ENCODE measurements at regions not wholly inside any gene's neighbourhood (a gene's known extent, or its start where the extent isn't known, plus 50 kb on each side); places are given as distances from the start of the nearest gene placed in this dataset.
"Not testable (repeated sequence)": the region's sequence is repeated elsewhere in the genome, so short reads cannot be mapped to it uniquely, and the experiment has no call there.

DNA sequence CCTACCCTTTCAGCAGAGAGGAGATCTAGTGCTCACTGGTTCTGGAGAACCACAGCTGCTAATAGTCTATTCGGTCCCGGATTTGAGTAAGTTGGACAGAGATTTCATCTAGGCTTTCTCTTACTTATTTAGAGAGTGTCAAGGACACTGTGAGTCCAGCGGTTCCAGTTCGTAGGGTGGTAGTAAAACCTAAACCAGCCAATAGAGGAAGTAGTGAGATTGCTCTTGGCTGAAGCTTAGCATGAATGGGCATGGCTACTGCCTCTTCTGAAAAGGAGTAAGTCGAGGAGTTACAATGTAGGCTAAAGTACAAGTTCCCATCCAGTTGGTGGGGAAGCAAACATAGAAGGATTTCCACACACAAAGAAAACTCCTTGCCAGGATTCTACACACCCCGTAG, 109.6 kb upstream of the MOCS2 start:
- DNase-seq (ENCODE audit: low spot score) = peak; percentile 3

DNA sequence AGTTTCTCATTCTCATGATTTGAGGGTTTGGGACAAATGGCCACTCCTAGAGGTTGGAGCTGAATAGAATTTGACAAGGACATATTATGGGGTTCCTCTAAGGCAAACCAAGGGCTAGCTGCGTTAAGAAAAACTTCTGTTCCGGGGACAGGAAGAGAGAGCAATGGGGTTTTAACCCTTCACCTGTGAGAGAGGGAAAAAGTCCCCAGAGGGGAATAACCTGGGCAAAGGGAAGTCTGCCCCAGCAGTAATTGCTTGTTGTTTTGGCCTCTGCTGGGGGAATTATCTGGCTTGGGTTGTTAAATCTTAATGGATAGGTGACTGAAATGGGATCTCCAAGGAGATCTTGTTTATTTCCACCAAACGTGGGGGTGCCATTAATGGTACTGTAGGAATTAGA, 110.1 kb upstream of the MOCS2 start:
- no peak for DNase-seq (ENCODE audit: low spot score)

- DNase-seq (ENCODE audit: low spot score) = no peak
Observed at GRCh38 chr5:53233645-53234405, 124.3 kb upstream of the MOCS2 start.

DNA sequence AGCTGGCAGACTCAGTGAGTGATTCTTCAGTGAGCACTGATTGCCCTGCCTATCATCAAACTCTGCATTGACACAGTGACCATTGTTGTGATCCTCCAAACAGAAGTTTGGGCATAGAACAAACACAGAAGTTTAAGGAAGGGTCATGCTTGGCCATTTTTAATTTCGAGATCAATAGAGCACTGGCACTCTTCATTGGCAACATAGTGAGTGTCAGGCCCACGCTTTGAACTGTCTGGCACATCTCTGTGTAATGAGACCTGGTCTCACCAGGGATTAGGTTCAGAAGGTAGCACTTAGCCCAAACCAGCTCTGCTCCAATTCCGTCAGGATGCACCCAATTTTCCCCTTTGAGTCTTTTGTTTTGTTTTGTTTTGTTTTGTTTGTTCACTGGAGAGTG, 127.1 kb upstream of the MOCS2 start:
- DNase-seq (ENCODE audit: low spot score) = no peak

DNA sequence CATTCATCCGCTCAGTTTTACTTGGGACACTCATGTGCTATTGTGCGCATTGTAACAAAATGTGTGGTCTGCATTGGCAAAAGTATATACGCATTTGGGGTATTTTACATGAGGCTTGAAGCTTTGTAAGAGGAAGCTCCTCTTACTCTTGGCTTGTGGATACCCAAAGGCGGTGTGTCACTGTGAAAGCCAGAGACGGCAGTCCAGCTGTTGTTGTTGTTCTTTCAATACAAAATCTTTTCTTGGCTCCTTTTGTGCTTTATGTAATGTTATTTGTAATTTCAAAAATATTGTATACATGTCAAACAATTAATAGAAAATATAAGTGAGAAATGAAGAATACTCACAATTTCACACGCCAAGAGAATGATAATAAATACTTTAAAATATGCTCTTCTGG, 128.3 kb upstream of the MOCS2 start:
- DNase-seq (ENCODE audit: low spot score) = no peak

GRCh38 chr5:53239301-53239990, 129.9 kb upstream of the MOCS2 start:
- no peak for DNase-seq (ENCODE audit: low spot score)

DNA sequence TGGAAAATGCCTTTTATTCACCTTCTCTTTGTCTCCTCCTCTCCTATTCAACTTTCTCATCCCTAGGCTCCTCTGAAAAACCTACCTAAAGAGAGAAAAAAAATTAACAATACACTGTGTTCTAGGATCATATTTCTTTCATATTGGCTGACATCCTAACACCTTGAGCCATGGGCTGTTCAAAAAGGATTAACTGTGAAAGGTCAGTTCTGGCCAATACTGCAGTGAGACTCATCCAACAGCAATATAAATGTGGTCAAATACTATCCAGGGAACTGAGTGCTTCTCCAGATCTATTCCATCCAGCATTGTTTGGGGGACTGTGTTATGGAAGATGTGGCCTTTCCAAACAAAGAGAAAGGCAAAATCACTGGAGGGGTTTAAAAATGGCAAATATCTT, 131.1 kb upstream of the MOCS2 start:
- DNase-seq (ENCODE audit: low spot score) = no peak

DNA sequence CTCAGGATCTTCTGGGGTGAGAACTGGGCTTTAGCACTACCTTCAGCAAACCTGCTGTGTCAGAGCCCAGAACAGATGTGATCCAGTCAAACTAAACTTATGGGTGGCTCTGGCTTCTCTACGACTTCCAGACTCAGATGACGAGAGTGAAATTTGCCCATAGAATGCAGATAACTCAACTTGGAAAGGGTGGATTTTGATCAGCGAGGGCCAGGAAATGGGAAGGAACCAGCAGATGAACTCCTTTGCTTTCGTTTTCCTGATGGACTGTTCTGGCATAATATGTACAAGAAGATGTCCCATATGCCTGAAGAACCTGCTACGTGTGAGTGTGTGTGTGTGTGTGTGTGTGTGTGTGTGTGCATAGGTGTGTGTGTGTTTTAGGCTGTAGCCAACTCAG, 132.0 kb upstream of the MOCS2 start:
- DNase-seq (ENCODE audit: low spot score) = no peak

DNA sequence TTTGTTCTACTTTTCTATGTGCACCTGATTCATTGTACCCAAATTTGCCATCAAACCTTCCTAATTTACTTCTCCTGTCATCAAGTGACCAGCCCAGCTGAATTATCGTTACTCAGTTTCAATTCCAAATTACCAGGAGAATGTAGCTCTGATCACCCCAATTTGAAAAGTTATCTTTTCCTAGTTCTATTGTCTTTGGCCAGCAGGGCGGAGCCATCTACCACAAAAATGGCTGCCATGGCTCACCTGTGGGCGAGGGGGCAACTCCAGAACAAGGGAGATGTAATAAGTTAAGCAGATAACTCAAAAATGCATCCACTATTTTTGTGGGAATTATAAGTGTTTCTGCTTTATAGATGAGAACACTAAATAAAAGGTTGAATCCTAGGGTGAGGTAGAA, 133.8 kb upstream of the MOCS2 start:
- DNase-seq (ENCODE audit: low spot score) = no peak

- no peak for DNase-seq (ENCODE audit: low spot score)
Observed at GRCh38 chr5:53246042-53246836, 136.7 kb upstream of the MOCS2 start.

- DNase-seq (ENCODE audit: low spot score) = no peak
Observed at GRCh38 chr5:53249529-53250200, 140.1 kb upstream of the MOCS2 start.

DNA sequence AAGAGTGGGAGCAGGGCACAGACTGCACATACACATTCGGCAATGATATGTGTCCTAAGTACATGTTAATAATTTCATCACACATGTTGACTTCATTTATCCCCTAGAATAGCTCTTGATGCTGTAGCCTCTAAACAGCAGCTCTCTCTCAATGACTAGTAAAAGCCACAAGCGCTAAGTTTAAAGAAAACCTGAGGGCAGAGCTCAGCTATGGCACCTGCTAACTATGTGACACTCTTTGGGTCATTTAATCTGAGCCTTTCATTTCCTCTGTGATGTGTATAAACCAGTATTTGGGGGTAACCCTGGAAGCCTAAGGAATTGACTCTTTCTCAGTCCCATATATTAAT, 140.6 kb upstream of the MOCS2 start:
- DNase-seq (ENCODE audit: low spot score) = no peak

DNA sequence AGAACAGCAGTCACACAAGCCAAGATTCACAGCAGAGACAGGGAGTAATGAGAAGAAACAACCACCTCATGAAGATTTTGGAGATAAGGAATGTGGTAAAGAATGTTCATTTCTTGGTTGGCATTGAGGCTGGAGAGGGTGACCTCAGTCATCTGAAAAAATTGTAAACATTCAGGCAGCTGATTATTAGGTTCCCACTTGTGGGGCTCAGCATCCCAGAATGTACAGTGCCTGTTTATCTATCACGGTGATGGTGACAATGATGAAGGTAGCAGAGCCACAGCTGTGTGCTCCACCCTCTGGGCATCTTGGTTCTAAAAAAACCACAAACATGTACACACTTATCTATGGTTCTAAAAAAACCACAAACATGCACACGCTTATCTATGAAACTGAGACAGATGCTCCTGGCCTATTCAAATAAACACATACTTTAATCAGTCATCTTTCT, 143.9 kb upstream of the MOCS2 start:
- DNase-seq (ENCODE audit: low spot score) = peak; percentile 54

- DNase-seq (ENCODE audit: low spot score) = no peak
Observed at GRCh38 chr5:53256746-53257145, 147.2 kb upstream of the MOCS2 start.

DNA sequence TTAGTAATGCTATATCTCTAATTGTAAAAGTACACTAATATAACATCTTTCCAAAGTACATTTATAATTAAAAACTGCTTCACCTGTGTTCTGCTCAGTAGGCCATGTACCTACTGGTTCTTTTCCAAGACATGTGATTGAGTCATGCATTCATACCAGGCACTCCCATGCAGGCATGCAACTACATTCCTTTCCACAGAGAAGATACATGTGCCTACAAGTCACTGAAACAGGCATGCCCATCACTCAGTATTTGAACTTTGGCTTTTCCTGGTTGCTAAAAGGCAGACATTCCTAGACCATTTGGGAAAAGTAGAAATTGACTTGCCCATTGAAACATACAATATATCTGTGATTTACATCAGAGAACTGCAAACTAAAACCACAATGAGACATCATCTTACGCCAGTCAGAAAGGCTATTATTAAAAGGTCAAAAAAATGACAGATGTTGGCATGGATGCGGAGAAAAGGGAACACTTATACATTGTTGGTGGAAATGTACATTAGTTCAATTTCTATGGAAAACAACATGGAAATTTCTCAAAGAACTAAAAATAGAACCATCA, 148.3 kb upstream of the MOCS2 start:
- no peak for DNase-seq (ENCODE audit: low spot score)

- DNase-seq (ENCODE audit: low spot score) = no peak
Observed at GRCh38 chr5:53259176-53259575, 149.6 kb upstream of the MOCS2 start.

DNA sequence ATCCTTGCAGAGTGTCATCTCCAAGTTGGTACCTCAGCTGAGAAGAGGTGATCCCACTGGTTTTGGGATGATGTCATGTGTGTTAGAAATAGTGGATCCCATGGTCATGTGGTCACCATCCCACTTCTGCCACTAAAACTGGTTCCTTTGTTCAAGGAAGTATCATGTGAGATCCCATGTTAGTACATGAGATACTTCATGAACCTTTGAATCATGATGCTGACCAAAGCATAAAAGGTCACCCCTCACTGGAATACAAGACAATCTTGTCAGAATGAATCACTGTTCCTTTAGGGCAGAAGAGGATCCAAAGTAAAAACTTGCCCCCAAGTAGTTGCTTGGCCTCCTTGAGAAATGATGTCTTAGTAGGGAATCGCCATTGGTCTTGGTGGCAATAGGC, 150.9 kb upstream of the MOCS2 start:
- no peak for DNase-seq (ENCODE audit: low spot score)

DNA sequence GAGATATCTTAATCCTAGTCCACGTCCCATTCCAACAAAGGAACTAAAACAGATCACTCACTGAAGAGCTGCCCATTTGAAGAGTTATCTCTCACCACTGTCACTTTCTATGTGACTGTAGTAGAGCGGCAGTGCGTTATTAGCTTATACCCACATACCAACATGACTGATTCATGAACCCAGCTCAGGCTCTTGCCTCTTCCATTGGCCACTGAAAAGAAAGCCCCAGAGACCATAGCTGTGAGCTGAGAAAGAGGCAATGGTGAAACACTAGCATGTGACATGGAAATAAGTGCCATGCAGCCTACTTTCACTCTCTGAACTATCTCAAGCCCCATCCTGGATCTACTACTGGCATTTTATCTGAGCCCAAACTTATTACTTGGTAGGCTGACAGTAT, 151.7 kb upstream of the MOCS2 start:
- no peak for DNase-seq (ENCODE audit: low spot score)

DNA sequence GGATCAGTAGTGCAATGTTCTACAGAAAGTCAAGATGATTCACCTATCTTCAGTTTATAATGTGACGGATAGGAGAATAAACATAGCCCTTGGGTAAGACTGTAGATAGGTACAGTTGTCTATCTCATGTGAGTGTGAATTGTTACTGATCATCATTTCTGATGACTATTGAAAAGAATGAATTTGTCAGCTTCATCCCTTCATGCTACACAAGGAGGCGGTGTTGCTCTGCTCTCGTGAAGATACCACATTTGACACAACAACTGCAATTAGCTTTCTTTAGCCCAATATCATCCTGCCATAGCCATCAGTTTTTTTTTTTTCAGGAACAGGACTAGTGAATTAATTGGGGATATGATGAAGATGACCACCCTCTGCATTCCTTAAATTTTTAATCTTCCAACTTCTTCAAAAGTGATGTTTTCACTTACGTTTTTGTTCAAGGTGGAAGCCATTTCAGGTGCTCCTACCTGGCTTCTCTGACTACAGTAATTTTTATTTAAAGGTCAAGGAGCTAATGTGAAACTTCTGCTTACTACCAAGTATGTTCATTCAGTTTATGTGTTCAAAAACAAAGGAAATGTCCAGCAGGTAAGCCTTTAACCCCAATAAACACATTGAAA, 152.9 kb upstream of the MOCS2 start:
- no peak for DNase-seq (ENCODE audit: low spot score)

DNA sequence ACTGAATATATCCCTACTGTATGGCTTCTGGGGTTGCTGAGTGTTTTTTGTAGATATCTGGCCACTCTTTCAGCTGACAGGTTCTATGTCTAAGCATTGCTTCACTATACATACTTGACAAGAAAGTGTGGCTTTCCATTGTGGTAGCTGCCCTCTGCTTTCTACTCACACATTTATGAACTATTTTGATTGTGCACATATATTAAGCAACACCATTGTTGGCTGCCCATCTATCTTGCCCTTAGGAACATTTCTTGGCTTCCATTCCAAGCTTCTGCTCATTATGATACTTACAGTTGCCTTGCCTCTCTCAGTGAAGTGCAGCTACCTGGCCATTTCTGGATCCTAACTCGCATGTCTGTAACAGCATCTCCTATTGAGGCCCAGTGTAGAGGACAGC, 153.6 kb upstream of the MOCS2 start:
- DNase-seq (ENCODE audit: low spot score) = no peak

- no peak for DNase-seq (ENCODE audit: low spot score)
Observed at GRCh38 chr5:53265043-53265442, 155.5 kb upstream of the MOCS2 start.

- not testable (repeated sequence) for DNase-seq (ENCODE audit: low spot score)
Observed at GRCh38 chr5:53268241-53268640, 158.7 kb upstream of the MOCS2 start.
